OCI-LY7 (cell line): ENCODE measurements at regions not wholly inside any gene's neighbourhood (a gene's known extent, or its start where the extent isn't known, plus 50 kb on each side); places are given as distances from the start of the nearest gene placed in this dataset.

Source experiments
- BruUV-seq: library from RNA; stranded (reverse); fragments of 400-500 nt; replicated peaks from 2 replicates; lab custom pipeline; 2021; lab: Mats Ljungman, UMichigan
- CTCF ChIA-PET: fragments of 300-600 bp; sonication (Branson Sonifier 250); formaldehyde crosslinking; loops from one replicate; lab custom pipeline; 2022; ENCODE audit warnings: antibody characterized with exemption; ENCODE audit not compliant: unreplicated experiment; lab: Charles Lee
- POLR2A ChIA-PET: fragments of 300-600 bp; sonication (Branson Sonifier 250); formaldehyde crosslinking; loops from one replicate; lab custom pipeline; 2022; ENCODE audit warnings: antibody characterized with exemption; lab: Charles Lee
- DNase-seq: peaks from one replicate; pipeline ENCODE4 v3.0.0-alpha.2; 2015; ENCODE audit warnings: low spot score
- H2AFZ ChIP-seq: fragments of 200-600 bp; sonication (generic), shearing (Covaris generic); 2 replicates; pipeline ENCODE4 v1.6.1; 2014; ENCODE audit warnings: mild to moderate bottlenecking, antibody characterized with exemption, low read length, moderate library complexity
- H3K27ac ChIP-seq: fragments of 200-600 bp; sonication (generic); 2 replicates; pipeline ENCODE4 v1.5.1; 2014; ENCODE audit warnings: mixed run types, low read depth, mild to moderate bottlenecking, moderate library complexity, low read length, inconsistent platforms; ENCODE audit not compliant: poor library complexity, severe bottlenecking
- H3K36me3 ChIP-seq: fragments of 200-600 bp; sonication (generic); 2 replicates; pipeline ENCODE4 v1.6.1; 2014; ENCODE audit warnings: mild to moderate bottlenecking, antibody characterized with exemption, low read length, moderate library complexity, mixed read lengths; ENCODE audit not compliant: insufficient read depth
- H3K4me1 ChIP-seq: fragments of 200-600 bp; sonication (generic); 2 replicates; pipeline ENCODE4 v1.5.1; 2014; ENCODE audit warnings: mild to moderate bottlenecking, low read length; ENCODE audit not compliant: insufficient read depth, poor library complexity, severe bottlenecking
- H3K4me2 ChIP-seq: fragments of 200-600 bp; sonication (generic); 2 replicates; pipeline ENCODE4 v1.6.1; 2014; ENCODE audit warnings: mild to moderate bottlenecking, low read length
- H3K4me3 ChIP-seq: fragments of 200-600 bp; sonication (generic); 2 replicates; pipeline ENCODE4 v1.5.1; 2014; ENCODE audit warnings: mild to moderate bottlenecking, low read depth, low read length; ENCODE audit not compliant: poor library complexity, severe bottlenecking
- H3K79me2 ChIP-seq: fragments of 200-600 bp; sonication (generic); 2 replicates; pipeline ENCODE4 v1.6.1; 2016; ENCODE audit warnings: low read depth, mild to moderate bottlenecking, low read length, moderate library complexity, mixed read lengths; ENCODE audit not compliant: insufficient read depth
- H3K9me2 ChIP-seq: fragments of 200-600 bp; sonication (generic); 2 replicates; pipeline ENCODE4 v1.6.1; 2016; ENCODE audit warnings: mild to moderate bottlenecking, low read length, mixed read lengths; ENCODE audit not compliant: insufficient read depth
- H3K9me3 ChIP-seq: fragments of 200-600 bp; sonication (generic); 2 replicates; pipeline ENCODE4 v1.6.1; 2014; ENCODE audit warnings: mild to moderate bottlenecking, mixed run types, low read length, mixed read lengths
- H4K20me1 ChIP-seq: fragments of 200-600 bp; sonication (generic); 2 replicates; pipeline ENCODE4 v1.6.1; 2014; ENCODE audit warnings: mild to moderate bottlenecking, antibody characterized with exemption, low read length, moderate library complexity, mixed read lengths; ENCODE audit not compliant: insufficient read depth
- CTCF ChIP-seq: fragments of 200-600 bp; sonication (generic); conservative IDR thresholded peaks from 2 replicates; pipeline ENCODE4 v1.5.1; 2014; ENCODE audit warnings: mild to moderate bottlenecking, antibody characterized with exemption, low read length, moderate library complexity, mixed read lengths
- EZH2phosphoT487 ChIP-seq: fragments of 200-600 bp; sonication (generic); IDR thresholded peaks from 2 replicates; pipeline ENCODE4 v1.6.1; 2018; ENCODE audit warnings: low read depth, borderline replicate concordance, mild to moderate bottlenecking, mixed run types, antibody characterized with exemption, low read length, moderate library complexity, mixed read lengths
- intact Hi-C: fragments of 100-400 bp; cut with micrococcal nuclease; formaldehyde crosslinking; loops from one replicate; pipeline ENCODE4 v1.10.0; 2022; ENCODE audit not compliant: unreplicated experiment

- no peaks in the 10 kb centered on the region for H3K36me3 ChIP-seq
- intact Hi-C loops: no loop called here
- H3K79me2 ChIP-seq: no peaks in the 10 kb centered on the region
- H3K9me3 ChIP-seq: no peaks in the 10 kb centered on the region; the same call in 1 of the 2 replicates
- H3K9me2 ChIP-seq: no peaks in the 10 kb centered on the region
- H3K4me2 ChIP-seq: no peak overlapping the region
- BruUV-seq: no TSS peak
- TF ChIP-seq EZH2phosphoT487 (no peak), CTCF (no peak)
- ChIA-PET POLR2A (interaction anchor here (1.2 kb wide), 2 partner anchors 8 to 11 kb away, joined by 4 to 5 read pairs; no protein-coding TSS in a partner anchor), CTCF (no interaction called here)
- DNase-seq: no peak
- H3K4me1 ChIP-seq: peaks cover 25% of the 10 kb centered on the region
- H2AFZ ChIP-seq: no peak overlapping the region
- no peak overlapping the region for H3K4me3 ChIP-seq
- H3K27ac ChIP-seq: no peak overlapping the region
- no peaks in the 10 kb centered on the region for H4K20me1 ChIP-seq
These were observed 82.0 kb upstream of the TBL1XR1 start for GRCh38 chr3:177279118-177279815.

- TF ChIP-seq CTCF (no peak), EZH2phosphoT487 (no peak)
- no peaks in the 10 kb centered on the region; the same call in 1 of the 2 replicates for H3K9me3 ChIP-seq
- peak; percentile 82 for DNase-seq
- H3K4me1 ChIP-seq: peaks cover 29% of the 10 kb centered on the region
- peak overlapping the region; percentile 23 for H3K4me3 ChIP-seq
- H3K9me2 ChIP-seq: no peaks in the 10 kb centered on the region
- peak overlapping the region; percentile 96 for H2AFZ ChIP-seq
- H3K36me3 ChIP-seq: no peaks in the 10 kb centered on the region
- ChIA-PET POLR2A (interaction anchor here (0.7 to 1.3 kb wide), 7 partner anchors 11 to 223 kb away, joined by 3 to 5 read pairs (median 3); no protein-coding TSS in a partner anchor), CTCF (no interaction called here)
- H3K4me2 ChIP-seq: peak overlapping the region; percentile 61
- BruUV-seq: no TSS peak
- no peaks in the 10 kb centered on the region for H4K20me1 ChIP-seq
- intact Hi-C loops: loop anchor here (2.0 kb wide), 2 partner anchors 69 to 77 kb away; no protein-coding TSS in a partner anchor
- peak overlapping the region; percentile 67 for H3K27ac ChIP-seq
- H3K79me2 ChIP-seq: no peaks in the 10 kb centered on the region
These were observed 84.2 kb upstream of the TBL1XR1 start for GRCh38 chr3:177281292-177282118.
